Activated CD4-positive, alpha-beta T cell treated with anti-CD3 and anti-CD28 coated beads for 36 hours (primary cell): ENCODE measurements at regions not wholly inside any gene's neighbourhood (a gene's known extent, or its start where the extent isn't known, plus 50 kb on each side); places are given as distances from the start of the nearest gene placed in this dataset.
A peak's percentile ranks its signal among the peaks of the same experiment; 100 is the strongest.
"Not testable (repeated sequence)": the region's sequence is repeated elsewhere in the genome, so short reads cannot be mapped to it uniquely, and the experiment has no call there.

ENCODE experiments used
- ATAC-seq: fragments of 200-7000 bp; cut with Tn5 transposase; one replicate; pipeline ENCODE4 v1.10.0; 2021; ENCODE audit warnings: mild to moderate bottlenecking, moderate library complexity
- CTCF ChIA-PET: fragments of 350-600 bp; sonication (Branson Sonifier 250); formaldehyde crosslinking; loops from one replicate; lab custom pipeline; 2021; ENCODE audit warnings: antibody characterized with exemption; lab: Charles Lee
- POLR2A ChIA-PET: fragments of 350-600 bp; sonication (Branson Sonifier 250); formaldehyde crosslinking; loops from one replicate; lab custom pipeline; 2021; ENCODE audit warnings: antibody characterized with exemption, inconsistent platforms; lab: Charles Lee
- DNase-seq: peaks from one replicate; pipeline ENCODE4 v3.0.0-alpha.2; 2020
- H3K27ac Mint-ChIP-seq: one replicate; pipeline ENCODE4 v1.8.0; 2021; ENCODE audit warnings: mixed read lengths
- H3K27me3 Mint-ChIP-seq: one replicate; pipeline ENCODE4 v1.8.0; 2021; ENCODE audit warnings: mixed read lengths
- H3K36me3 Mint-ChIP-seq: one replicate; pipeline ENCODE4 v1.8.0; 2021; ENCODE audit warnings: low read depth, mixed read lengths
- H3K4me1 Mint-ChIP-seq: one replicate; pipeline ENCODE4 v1.8.0; 2021; ENCODE audit warnings: mixed read lengths
- H3K4me3 Mint-ChIP-seq: one replicate; pipeline ENCODE4 v1.8.0; 2021; ENCODE audit warnings: mild to moderate bottlenecking, moderate library complexity, mixed read lengths
- H3K9me3 Mint-ChIP-seq: one replicate; pipeline ENCODE4 v1.8.0; 2021; ENCODE audit warnings: low read depth, mixed read lengths
- intact Hi-C, 2 experiments: fragments of 100-400 bp; cut with DNase I in 1 of 2; cut with micrococcal nuclease in 1 of 2; formaldehyde crosslinking; loops; one replicate each; pipeline versions ENCODE4 v1.14.2 to v1.15.1; 2022 to 2024; cut with DNase I, micrococcal nuclease

DNA sequence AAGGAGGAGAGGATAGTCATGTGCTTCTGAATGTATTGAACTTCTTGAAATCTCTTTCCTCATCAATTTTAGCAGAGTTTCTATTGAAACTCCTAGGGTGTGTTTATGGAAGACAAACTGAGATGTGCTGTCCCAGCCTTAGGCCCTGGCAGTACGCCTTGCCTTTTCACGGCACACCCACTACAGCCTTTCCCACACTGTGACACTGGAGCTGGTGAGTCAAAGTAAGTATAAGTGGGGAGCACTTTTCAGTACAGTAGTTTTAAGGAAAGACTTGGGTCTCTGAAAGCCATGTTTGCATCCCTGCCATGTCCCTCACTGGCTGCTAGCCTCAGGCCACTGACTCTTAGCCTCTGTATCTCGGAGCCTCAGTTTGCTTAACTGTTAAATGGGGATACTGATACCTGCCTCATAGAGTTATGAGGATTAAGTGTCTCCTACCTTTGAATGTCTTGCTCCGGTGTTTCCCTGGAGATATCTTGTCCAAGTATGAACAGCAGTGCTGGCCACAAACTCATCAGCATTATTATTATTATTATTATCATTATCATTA, 144.7 kb upstream of the CRHR1 start:
- Mint-ChIP-seq H3K27ac (no peak overlapping the region), H3K4me3 (no peak overlapping the region), H3K36me3 (peaks cover 11% of the 10 kb centered on the region), H3K4me1 (peaks cover 4% of the 10 kb centered on the region), H3K27me3 (no peaks in the 10 kb centered on the region), H3K9me3 (no peaks in the 10 kb centered on the region)
- no peak for DNase-seq
- intact Hi-C loops, result no loop called here
- ChIA-PET POLR2A (no interaction called here), CTCF (interaction anchor here (0.6 to 4.7 kb wide), 9 partner anchors 8 to 216 kb away, joined by 3 to 48 read pairs (median 5); no protein-coding TSS in a partner anchor)
- no peak for ATAC-seq

GRCh38 chr17:45640141-45640850, 143.8 kb upstream of the CRHR1 start:
- DNase-seq, result peak; percentile 84
- Mint-ChIP-seq H3K9me3 (no peaks in the 10 kb centered on the region), H3K36me3 (peaks cover 9% of the 10 kb centered on the region), H3K27me3 (no peaks in the 10 kb centered on the region), H3K4me3 (no peak overlapping the region), H3K27ac (peak overlapping the region; percentile 40), H3K4me1 (peaks cover 4% of the 10 kb centered on the region)
- CTCF ChIA-PET, result interaction anchor here (0.5 to 4.7 kb wide), 25 partner anchors 9 to 633 kb away, joined by 3 to 48 read pairs (median 4); partner anchors contain the start of gene MAPT
- POLR2A ChIA-PET, result no interaction called here
- peak; percentile 80 for ATAC-seq
- intact Hi-C loops, result loop anchor here (1.0 to 10.0 kb wide), 3 partner anchors 192 to 305 kb away; no protein-coding TSS in a partner anchor

- Mint-ChIP-seq H3K4me1 (peaks cover 9% of the 10 kb centered on the region), H3K27me3 (no peaks in the 10 kb centered on the region), H3K9me3 (no peaks in the 10 kb centered on the region), H3K4me3 (no peak overlapping the region), H3K36me3 (peaks cover 9% of the 10 kb centered on the region), H3K27ac (no peak overlapping the region)
- intact Hi-C loops, result loop anchor here in 1 of 2 experiments (10.0 kb wide), 1 partner anchor 303 kb away; no protein-coding TSS in a partner anchor
- ATAC-seq, result no peak
- POLR2A ChIA-PET, result interaction anchor here (1.0 kb wide), 1 partner anchor 190 kb away, joined by 3 read pairs; no protein-coding TSS in a partner anchor
- DNase-seq, result no peak
- CTCF ChIA-PET, result interaction anchor here (0.9 to 4.7 kb wide), 8 partner anchors 9 to 210 kb away, joined by 3 to 48 read pairs (median 4); no protein-coding TSS in a partner anchor
Measured at GRCh38 chr17:45641541-45641940, 142.6 kb upstream of the CRHR1 start.

GRCh38 chr17:45643591-45643990, 140.5 kb upstream of the CRHR1 start:
- CTCF ChIA-PET, result no interaction called here

GRCh38 chr17:45644637-45645036, 139.5 kb upstream of the CRHR1 start:
- DNase-seq, H3K9me3 Mint-ChIP-seq, H3K27ac Mint-ChIP-seq, H3K27me3 Mint-ChIP-seq, H3K4me3 Mint-ChIP-seq, ATAC-seq, H3K36me3 Mint-ChIP-seq: not testable (repeated sequence)
- ChIA-PET POLR2A (interaction anchor here (0.6 kb wide), 1 partner anchor 330 kb away, joined by 4 read pairs; no protein-coding TSS in a partner anchor), CTCF (interaction anchor here (1.0 to 1.8 kb wide), 2 partner anchors 187 to 207 kb away, joined by 3 to 4 read pairs; no protein-coding TSS in a partner anchor)
- H3K4me1 Mint-ChIP-seq, result peaks cover 11% of the 10 kb centered on the region
- intact Hi-C loops, result loop anchor here in 1 of 2 experiments (10.0 kb wide), 1 partner anchor 300 kb away; no protein-coding TSS in a partner anchor

More at GRCh38 chr17:45643591-45643990, 140.5 kb upstream of the CRHR1 start:
- Mint-ChIP-seq H3K9me3 (no peaks in the 10 kb centered on the region), H3K4me1 (peaks cover 11% of the 10 kb centered on the region), H3K27ac (no peak overlapping the region), H3K27me3 (no peaks in the 10 kb centered on the region), H3K4me3 (no peak overlapping the region), H3K36me3 (peaks cover 9% of the 10 kb centered on the region)
- intact Hi-C loops, result loop anchor here in 1 of 2 experiments (10.0 kb wide), 1 partner anchor 301 kb away; no protein-coding TSS in a partner anchor
- ATAC-seq, result no peak
- DNase-seq, result no peak
- POLR2A ChIA-PET, result no interaction called here

- ChIA-PET POLR2A (no interaction called here), CTCF (interaction anchor here (1.8 kb wide), 1 partner anchor 207 kb away, joined by 4 read pairs; no protein-coding TSS in a partner anchor)
- DNase-seq, result no peak
- Mint-ChIP-seq H3K27ac (no peak overlapping the region), H3K36me3 (no peaks in the 10 kb centered on the region), H3K4me1 (peaks cover 8% of the 10 kb centered on the region), H3K9me3 (no peaks in the 10 kb centered on the region), H3K4me3 (no peak overlapping the region), H3K27me3 (no peaks in the 10 kb centered on the region)
- no peak for ATAC-seq
- intact Hi-C loops, result loop anchor here in 1 of 2 experiments (10.0 kb wide), 1 partner anchor 299 kb away; no protein-coding TSS in a partner anchor
Measured at GRCh38 chr17:45645330-45645729, 138.8 kb upstream of the CRHR1 start.

- peaks cover 8% of the 10 kb centered on the region for H3K4me1 Mint-ChIP-seq
- intact Hi-C loops, result loop anchor here in 1 of 2 experiments (10.0 kb wide), 1 partner anchor 298 kb away; no protein-coding TSS in a partner anchor
- no peaks in the 10 kb centered on the region for H3K36me3 Mint-ChIP-seq
- no peaks in the 10 kb centered on the region for H3K9me3 Mint-ChIP-seq
- CTCF ChIA-PET, result interaction anchor here (0.6 to 1.8 kb wide), 3 partner anchors 17 to 328 kb away, joined by 3 to 4 read pairs (median 3); no protein-coding TSS in a partner anchor
- no peak for ATAC-seq
- DNase-seq, result no peak
- H3K27ac Mint-ChIP-seq, result no peak overlapping the region
- H3K4me3 Mint-ChIP-seq, result no peak overlapping the region
- POLR2A ChIA-PET, result no interaction called here
- no peaks in the 10 kb centered on the region for H3K27me3 Mint-ChIP-seq
Measured at GRCh38 chr17:45646288-45646988, 137.7 kb upstream of the CRHR1 start.

DNA sequence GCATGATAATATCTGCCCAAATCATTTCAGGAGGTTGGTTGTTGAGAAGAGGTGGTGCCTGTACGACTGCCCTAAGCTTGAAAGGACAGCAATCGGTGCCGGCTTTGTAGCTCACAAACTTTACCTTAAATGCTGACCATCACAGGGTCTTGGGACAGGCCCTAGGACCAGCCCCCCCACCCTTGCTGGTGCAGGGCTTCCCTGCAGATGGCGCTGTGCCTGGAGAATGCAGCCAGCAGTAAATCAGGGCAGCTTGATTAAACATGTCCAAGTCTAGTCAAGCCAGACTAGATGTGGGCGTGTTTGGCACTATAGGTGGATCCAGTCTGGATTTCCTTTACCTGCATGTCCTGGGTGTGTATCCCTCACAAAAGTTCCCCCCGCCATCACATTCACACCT, 135.5 kb upstream of the CRHR1 start:
- POLR2A ChIA-PET, result interaction anchor here (1.0 kb wide), 1 partner anchor 37 kb away, joined by 3 read pairs; no protein-coding TSS in a partner anchor
- peaks cover 8% of the 10 kb centered on the region for H3K4me1 Mint-ChIP-seq
- H3K9me3 Mint-ChIP-seq, result no peaks in the 10 kb centered on the region
- DNase-seq (peak; percentile 18), ATAC-seq (no peak)
- H3K4me3 Mint-ChIP-seq, result no peak overlapping the region
- no peak overlapping the region for H3K27ac Mint-ChIP-seq
- intact Hi-C loops, result loop anchor here in 1 of 2 experiments (10.0 kb wide), 1 partner anchor 296 kb away; no protein-coding TSS in a partner anchor
- no peaks in the 10 kb centered on the region for H3K36me3 Mint-ChIP-seq
- no peaks in the 10 kb centered on the region for H3K27me3 Mint-ChIP-seq
- CTCF ChIA-PET, result interaction anchor here (0.7 to 1.6 kb wide), 7 partner anchors 9 to 622 kb away, joined by 3 to 8 read pairs (median 4); no protein-coding TSS in a partner anchor

GRCh38 chr17:45649796-45650195, 134.3 kb upstream of the CRHR1 start:
- H3K36me3 Mint-ChIP-seq, result no peaks in the 10 kb centered on the region
- H3K9me3 Mint-ChIP-seq, result no peaks in the 10 kb centered on the region
- H3K4me1 Mint-ChIP-seq, result peaks cover 8% of the 10 kb centered on the region
- no peak for ATAC-seq
- no peak overlapping the region for H3K27ac Mint-ChIP-seq
- ChIA-PET POLR2A (no interaction called here), CTCF (interaction anchor here (1.3 to 1.7 kb wide), 3 partner anchors 8 to 12 kb away, joined by 4 to 5 read pairs (median 4); no protein-coding TSS in a partner anchor)
- DNase-seq, result no peak
- H3K27me3 Mint-ChIP-seq, result no peaks in the 10 kb centered on the region
- intact Hi-C loops, result loop anchor here in 1 of 2 experiments (10.0 kb wide), 1 partner anchor 295 kb away; no protein-coding TSS in a partner anchor
- no peak overlapping the region for H3K4me3 Mint-ChIP-seq

- intact Hi-C loops, result no loop called here
- DNase-seq (no peak), ATAC-seq (no peak)
- POLR2A ChIA-PET, result no interaction called here
- CTCF ChIA-PET, result interaction anchor here (0.6 to 1.7 kb wide), 2 partner anchors 8 to 138 kb away, joined by 3 to 4 read pairs; no protein-coding TSS in a partner anchor
- Mint-ChIP-seq H3K4me1 (peaks cover 8% of the 10 kb centered on the region), H3K27me3 (no peaks in the 10 kb centered on the region), H3K4me3 (no peak overlapping the region), H3K9me3 (no peaks in the 10 kb centered on the region), H3K27ac (no peak overlapping the region), H3K36me3 (no peaks in the 10 kb centered on the region)
Measured at GRCh38 chr17:45650561-45650960, 133.6 kb upstream of the CRHR1 start.
